ENCODE measurements at regions not wholly inside any gene's neighbourhood (a gene's known extent, or its start where the extent isn't known, plus 50 kb on each side); places are given as distances from the start of the nearest gene placed in this dataset.

- Histone ChIP-seq H3K9me2 (replicated peaks; ENCODE audit: insufficient read depth, low read length) (no peaks in the 10 kb centered on the region), H3K4me3 (ENCODE audit: low read length) (no peak overlapping the region)
Measured at GRCh38 chr5:116880150-116880549, 305.5 kb upstream of the SEMA6A start.

GRCh38 chr5:116876240-116876840, 301.7 kb upstream of the SEMA6A start:
- TF ChIP-seq CTCF (IDR thresholded peaks at IDR 0.05; ENCODE audit: low read length), result no peak
- no peak for TF ChIP-seq EZH2phosphoT487 (IDR thresholded peaks at IDR 0.05; ENCODE audit: low read length)
- no peak for TF ChIP-seq EZH2 (optimal IDR thresholded peaks at IDR 0.05; ENCODE audit: low read depth, low read length)

More at GRCh38 chr5:116880150-116880549, 305.5 kb upstream of the SEMA6A start:
- H4K20me1 ChIP-seq (ENCODE audit: insufficient read depth, low read length), result no peaks in the 10 kb centered on the region
- H3K27ac ChIP-seq (ENCODE audit: low read length), result no peak overlapping the region
- H3K4me1 ChIP-seq (ENCODE audit: low read length), result no peaks in the 10 kb centered on the region
- H3K36me3 ChIP-seq (replicated peaks; ENCODE audit: insufficient read depth, low read length), result no peaks in the 10 kb centered on the region
- no peak overlapping the region for H3K9ac ChIP-seq (ENCODE audit: low read length)
- H3K9me3 ChIP-seq (replicated peaks; ENCODE audit: insufficient read depth, low read length), result no peaks in the 10 kb centered on the region
- no peak for DNase-seq
- no peaks in the 10 kb centered on the region for H3F3A ChIP-seq (ENCODE audit: insufficient read depth, low read length)
- no peaks in the 10 kb centered on the region for H3K27me3 ChIP-seq (replicated peaks; ENCODE audit: insufficient read depth, low read length)
- no peaks in the 10 kb centered on the region for H3K79me2 ChIP-seq (ENCODE audit: low read length)
- H2AFZ ChIP-seq (ENCODE audit: low read length), result no peak overlapping the region
- no peak overlapping the region for H3K4me2 ChIP-seq (ENCODE audit: low read depth, low read length)
- TF ChIP-seq EZH2phosphoT487 (IDR thresholded peaks at IDR 0.05; ENCODE audit: low read length), result no peak
- TF ChIP-seq CTCF (IDR thresholded peaks at IDR 0.05; ENCODE audit: low read length), result no peak
- no peak for TF ChIP-seq EZH2 (optimal IDR thresholded peaks at IDR 0.05; ENCODE audit: low read depth, low read length)

DNA sequence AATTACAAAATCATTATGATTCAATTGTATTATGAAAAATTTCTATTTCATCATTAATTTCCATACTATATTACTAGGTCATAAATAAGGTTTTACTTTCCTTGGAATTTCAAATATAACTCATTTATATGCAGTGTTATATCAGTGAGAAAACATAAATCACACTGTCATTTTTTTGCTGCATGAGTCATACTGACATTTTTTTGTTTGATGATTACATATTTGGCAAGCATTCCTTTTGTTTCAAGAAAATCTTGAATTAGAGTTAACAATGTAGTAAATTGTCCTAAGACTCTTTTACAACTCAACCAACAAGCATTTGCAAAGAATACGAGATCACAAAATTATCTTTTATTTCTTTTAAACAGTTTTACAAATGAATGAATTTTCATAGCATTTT, 298.4 kb upstream of the SEMA6A start:
- no peaks in the 10 kb centered on the region for H3K9me3 ChIP-seq (replicated peaks; ENCODE audit: insufficient read depth, low read length)
- H3K9me2 ChIP-seq (replicated peaks; ENCODE audit: insufficient read depth, low read length), result no peaks in the 10 kb centered on the region
- no peak overlapping the region for H2AFZ ChIP-seq (ENCODE audit: low read length)
- no peaks in the 10 kb centered on the region for H4K20me1 ChIP-seq (ENCODE audit: insufficient read depth, low read length)
- no peak overlapping the region for H3K27ac ChIP-seq (ENCODE audit: low read length)
- H3K4me1 ChIP-seq (ENCODE audit: low read length), result no peaks in the 10 kb centered on the region
- H3K9ac ChIP-seq (ENCODE audit: low read length), result no peak overlapping the region
- no peak overlapping the region for H3K4me2 ChIP-seq (ENCODE audit: low read depth, low read length)
- no peaks in the 10 kb centered on the region for H3K36me3 ChIP-seq (replicated peaks; ENCODE audit: insufficient read depth, low read length)
- no peak for DNase-seq
- H3F3A ChIP-seq (ENCODE audit: insufficient read depth, low read length), result no peaks in the 10 kb centered on the region
- H3K27me3 ChIP-seq (replicated peaks; ENCODE audit: insufficient read depth, low read length), result no peaks in the 10 kb centered on the region
- no peaks in the 10 kb centered on the region for H3K79me2 ChIP-seq (ENCODE audit: low read length)
- H3K4me3 ChIP-seq (ENCODE audit: low read length), result no peak overlapping the region
- TF ChIP-seq EZH2 (optimal IDR thresholded peaks at IDR 0.05; ENCODE audit: low read depth, low read length) (no peak), EZH2phosphoT487 (IDR thresholded peaks at IDR 0.05; ENCODE audit: low read length) (no peak), CTCF (IDR thresholded peaks at IDR 0.05; ENCODE audit: low read length) (no peak)

More at GRCh38 chr5:116876240-116876840, 301.7 kb upstream of the SEMA6A start:
- Histone ChIP-seq H3K36me3 (replicated peaks; ENCODE audit: insufficient read depth, low read length) (no peaks in the 10 kb centered on the region), H3K9me3 (replicated peaks; ENCODE audit: insufficient read depth, low read length) (no peaks in the 10 kb centered on the region), H4K20me1 (ENCODE audit: insufficient read depth, low read length) (no peaks in the 10 kb centered on the region), H3K27me3 (replicated peaks; ENCODE audit: insufficient read depth, low read length) (no peaks in the 10 kb centered on the region), H3K79me2 (ENCODE audit: low read length) (no peaks in the 10 kb centered on the region), H3K9me2 (replicated peaks; ENCODE audit: insufficient read depth, low read length) (no peaks in the 10 kb centered on the region), H3K27ac (ENCODE audit: low read length) (no peak overlapping the region), H3K9ac (ENCODE audit: low read length) (no peak overlapping the region), H3K4me1 (ENCODE audit: low read length) (no peaks in the 10 kb centered on the region), H3K4me3 (ENCODE audit: low read length) (no peak overlapping the region), H3F3A (ENCODE audit: insufficient read depth, low read length) (no peaks in the 10 kb centered on the region), H3K4me2 (ENCODE audit: low read depth, low read length) (no peak overlapping the region), H2AFZ (ENCODE audit: low read length) (no peak overlapping the region)
- no peak for DNase-seq
